NCI-H526 treated with DMSO at 0.1 percent for 48 hours (cell line): ENCODE measurements at regions not wholly inside any gene's neighbourhood (a gene's known extent, or its start where the extent isn't known, plus 50 kb on each side); places are given as distances from the start of the nearest gene placed in this dataset.

Experiments used
- DNase-seq: peaks from one replicate; lab custom pipeline; 2025; lab: John Stamatoyannopoulos, UW

GRCh38 chr9:38312406-38312805 is 80.1 kb upstream of the ALDH1B1 start:
- no peak for DNase-seq

GRCh38 chr9:38311382-38312270 is 80.9 kb upstream of the ALDH1B1 start:
- peak; percentile 25 for DNase-seq

- DNase-seq = peak; percentile 98
Observed at GRCh38 chr9:38309324-38310195, 82.9 kb upstream of the ALDH1B1 start.

GRCh38 chr9:38308136-38308535 is 84.4 kb upstream of the ALDH1B1 start:
- no peak for DNase-seq

GRCh38 chr9:38306899-38307298 is 85.6 kb upstream of the ALDH1B1 start:
- no peak for DNase-seq

- DNase-seq = no peak
Observed at GRCh38 chr9:38305582-38305981, 86.9 kb upstream of the ALDH1B1 start.

- DNase-seq = no peak
Observed at GRCh38 chr9:38301376-38302106, 91.0 kb upstream of the ALDH1B1 start.

GRCh38 chr9:38299856-38300255 is 92.6 kb upstream of the ALDH1B1 start:
- no peak for DNase-seq

GRCh38 chr9:38298904-38299303 is 93.6 kb upstream of the ALDH1B1 start:
- DNase-seq = no peak

GRCh38 chr9:38298503-38298902 is 94.0 kb upstream of the ALDH1B1 start:
- no peak for DNase-seq

- DNase-seq = no peak
Observed at GRCh38 chr9:38296807-38297206, 95.7 kb upstream of the ALDH1B1 start.

- no peak for DNase-seq
Observed at GRCh38 chr9:38295764-38296163, 96.7 kb upstream of the ALDH1B1 start.

- DNase-seq = no peak
Observed at GRCh38 chr9:38294220-38294960, 98.1 kb upstream of the ALDH1B1 start.

- DNase-seq = no peak
Observed at GRCh38 chr9:38293022-38293421, 99.5 kb upstream of the ALDH1B1 start.

GRCh38 chr9:38292480-38292879 is 100.0 kb upstream of the ALDH1B1 start:
- no peak for DNase-seq

GRCh38 chr9:38289866-38290245 is 102.6 kb upstream of the ALDH1B1 start:
- no peak for DNase-seq

GRCh38 chr9:38289236-38289865 is 103.2 kb upstream of the ALDH1B1 start:
- DNase-seq = no peak

GRCh38 chr9:38288502-38288901 is 104.0 kb upstream of the ALDH1B1 start:
- DNase-seq = no peak

- no peak for DNase-seq
Observed at GRCh38 chr9:38287420-38287985, 105.0 kb upstream of the ALDH1B1 start.

GRCh38 chr9:38286766-38287165 is 105.7 kb upstream of the ALDH1B1 start:
- DNase-seq = no peak

- no peak for DNase-seq
Observed at GRCh38 chr9:38286357-38286756, 106.1 kb upstream of the ALDH1B1 start.
